Erythroblast (primary cell): ENCODE measurements at regions not wholly inside any gene's neighbourhood (a gene's known extent, or its start where the extent isn't known, plus 50 kb on each side); places are given as distances from the start of the nearest gene placed in this dataset.

Experiments
- GATA1 ChIP-seq: IDR thresholded peaks from 2 replicates; pipeline ENCODE4 v1.6.1; 2011; ENCODE audit warnings: low read depth, mild to moderate bottlenecking, control low read depth, low read length, moderate library complexity
- POLR2A ChIP-seq: IDR thresholded peaks from 2 replicates; pipeline ENCODE4 v1.6.1; 2011; ENCODE audit warnings: mild to moderate bottlenecking, low read length

DNA sequence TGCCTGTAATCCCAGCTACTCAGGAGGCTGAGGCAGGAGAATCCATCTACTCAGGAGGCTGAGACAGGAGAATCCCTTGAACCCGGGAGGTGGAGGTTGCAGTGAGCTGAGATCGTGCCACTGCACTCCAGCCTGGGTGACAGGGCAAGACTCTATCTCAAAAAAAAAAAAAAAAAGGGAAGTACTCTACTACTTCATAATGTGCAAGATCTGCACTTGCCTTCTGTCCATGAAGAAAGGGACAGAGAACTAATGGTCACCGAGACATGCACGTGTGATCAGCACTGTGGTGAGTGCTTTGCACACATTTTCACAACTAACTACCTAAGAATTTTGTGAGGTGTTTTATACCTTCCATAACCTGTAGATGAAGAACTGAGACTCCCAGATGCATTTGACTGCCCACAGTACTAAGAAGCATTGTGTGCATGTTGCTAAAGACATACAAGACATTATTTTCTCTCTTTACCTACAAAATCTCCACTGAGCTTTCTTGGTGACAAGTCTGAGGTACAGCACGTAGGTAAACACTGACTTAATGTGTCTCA is 784.8 kb upstream of the ID2 start:
- no peak for TF ChIP-seq POLR2A
- TF ChIP-seq GATA1, result no peak
